ENCODE measurements at regions not wholly inside any gene's neighbourhood (a gene's known extent, or its start where the extent isn't known, plus 50 kb on each side); places are given as distances from the start of the nearest gene placed in this dataset.
"Not testable (repeated sequence)": the region's sequence is repeated elsewhere in the genome, so short reads cannot be mapped to it uniquely, and the experiment has no call there.

- no peak for DNase-seq
These were observed 464.9 kb upstream of the MIR17HG start for GRCh38 chr13:90882551-90882950.

- DNase-seq = no peak
These were observed 463.9 kb upstream of the MIR17HG start for GRCh38 chr13:90883592-90883991.

- no peak for DNase-seq
These were observed 463.4 kb upstream of the MIR17HG start for GRCh38 chr13:90884066-90884465.

GRCh38 chr13:90889906-90890834 is 457.3 kb upstream of the MIR17HG start:
- DNase-seq = no peak

- no peak for DNase-seq
These were observed 456.2 kb upstream of the MIR17HG start for GRCh38 chr13:90891329-90891728.

- not testable (repeated sequence) for DNase-seq
These were observed 454.3 kb upstream of the MIR17HG start for GRCh38 chr13:90893199-90893598.

GRCh38 chr13:90896002-90896401 is 451.5 kb upstream of the MIR17HG start:
- DNase-seq = no peak

GRCh38 chr13:90898811-90899210 is 448.7 kb upstream of the MIR17HG start:
- DNase-seq = no peak

GRCh38 chr13:90899416-90899815 is 448.1 kb upstream of the MIR17HG start:
- DNase-seq = no peak

GRCh38 chr13:90902255-90902654 is 445.2 kb upstream of the MIR17HG start:
- DNase-seq = no peak

GRCh38 chr13:90906554-90906953 is 440.9 kb upstream of the MIR17HG start:
- no peak for DNase-seq

- DNase-seq = no peak
These were observed 438.7 kb upstream of the MIR17HG start for GRCh38 chr13:90908792-90909191.

- no peak for DNase-seq
These were observed 437.4 kb upstream of the MIR17HG start for GRCh38 chr13:90910018-90910639.

GRCh38 chr13:90912247-90912646 is 435.2 kb upstream of the MIR17HG start:
- no peak for DNase-seq

GRCh38 chr13:90918536-90918935 is 429.0 kb upstream of the MIR17HG start:
- DNase-seq = no peak

- DNase-seq = no peak
These were observed 428.3 kb upstream of the MIR17HG start for GRCh38 chr13:90919153-90919552.

GRCh38 chr13:90926459-90926858 is 421.0 kb upstream of the MIR17HG start:
- DNase-seq = no peak

GRCh38 chr13:90928109-90928508 is 419.4 kb upstream of the MIR17HG start:
- DNase-seq = no peak

GRCh38 chr13:90933097-90933826 is 414.2 kb upstream of the MIR17HG start:
- DNase-seq = no peak

- no peak for DNase-seq
These were observed 412.7 kb upstream of the MIR17HG start for GRCh38 chr13:90934741-90935140.

- no peak for DNase-seq
These were observed 408.6 kb upstream of the MIR17HG start for GRCh38 chr13:90938848-90939247.

- DNase-seq = no peak
These were observed 403.5 kb upstream of the MIR17HG start for GRCh38 chr13:90943946-90944345.

GRCh38 chr13:90945146-90945545 is 402.3 kb upstream of the MIR17HG start:
- not testable (repeated sequence) for DNase-seq

GRCh38 chr13:90946125-90946524 is 401.4 kb upstream of the MIR17HG start:
- DNase-seq = not testable (repeated sequence)

Data from DMS153 (cell line).